ENCODE measurements at regions not wholly inside any gene's neighbourhood (a gene's known extent, or its start where the extent isn't known, plus 50 kb on each side); places are given as distances from the start of the nearest gene placed in this dataset.

DNA sequence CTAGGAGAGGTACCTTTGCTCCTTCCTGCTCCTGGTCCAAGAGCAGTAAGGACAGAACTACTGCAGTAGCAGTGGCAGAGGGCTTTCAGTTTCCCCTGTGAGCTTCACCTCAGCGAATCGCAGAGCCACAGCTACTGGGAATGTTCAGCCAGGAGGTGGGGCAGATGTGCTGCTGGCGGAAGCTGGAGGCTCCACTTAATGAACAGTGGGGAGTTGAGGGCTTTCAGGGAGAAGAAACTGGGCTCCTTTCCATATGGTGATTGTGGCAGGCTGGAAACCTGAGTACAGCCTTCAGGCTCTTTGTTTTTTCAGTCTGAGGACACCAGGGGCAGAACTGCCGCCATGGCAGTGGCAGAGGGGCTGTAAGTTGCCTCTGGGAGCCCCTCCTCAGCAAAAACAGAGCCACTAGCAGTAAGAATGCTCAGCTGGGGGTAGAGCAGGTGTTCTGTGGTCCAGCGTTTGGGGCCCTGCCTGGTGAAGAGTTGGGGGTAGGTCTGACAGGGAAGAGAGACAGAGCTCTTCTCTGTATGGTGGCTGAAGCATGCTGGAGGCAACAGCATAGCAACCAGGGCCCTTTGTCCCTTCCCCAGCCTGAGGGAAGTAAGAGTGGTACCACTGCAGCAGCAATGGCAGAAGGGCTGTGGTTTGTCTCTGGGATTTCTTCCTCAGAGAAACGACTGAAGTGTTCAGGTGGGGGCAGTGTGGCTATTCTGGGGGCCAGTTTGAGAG is 106.0 kb upstream of the GRXCR1 start:
- no peaks in the 10 kb centered on the region for H3K27me3 Mint-ChIP-seq (ENCODE audit: low read depth)
- peaks cover 5% of the 10 kb centered on the region for H3K9me3 Mint-ChIP-seq
- H3K36me3 Mint-ChIP-seq (ENCODE audit: low read depth), result no peaks in the 10 kb centered on the region
- no peak overlapping the region for H3K27ac Mint-ChIP-seq (ENCODE audit: unreplicated experiment)
- H3K4me1 Mint-ChIP-seq, result no peaks in the 10 kb centered on the region
- TF ChIP-seq, protein P1, sequence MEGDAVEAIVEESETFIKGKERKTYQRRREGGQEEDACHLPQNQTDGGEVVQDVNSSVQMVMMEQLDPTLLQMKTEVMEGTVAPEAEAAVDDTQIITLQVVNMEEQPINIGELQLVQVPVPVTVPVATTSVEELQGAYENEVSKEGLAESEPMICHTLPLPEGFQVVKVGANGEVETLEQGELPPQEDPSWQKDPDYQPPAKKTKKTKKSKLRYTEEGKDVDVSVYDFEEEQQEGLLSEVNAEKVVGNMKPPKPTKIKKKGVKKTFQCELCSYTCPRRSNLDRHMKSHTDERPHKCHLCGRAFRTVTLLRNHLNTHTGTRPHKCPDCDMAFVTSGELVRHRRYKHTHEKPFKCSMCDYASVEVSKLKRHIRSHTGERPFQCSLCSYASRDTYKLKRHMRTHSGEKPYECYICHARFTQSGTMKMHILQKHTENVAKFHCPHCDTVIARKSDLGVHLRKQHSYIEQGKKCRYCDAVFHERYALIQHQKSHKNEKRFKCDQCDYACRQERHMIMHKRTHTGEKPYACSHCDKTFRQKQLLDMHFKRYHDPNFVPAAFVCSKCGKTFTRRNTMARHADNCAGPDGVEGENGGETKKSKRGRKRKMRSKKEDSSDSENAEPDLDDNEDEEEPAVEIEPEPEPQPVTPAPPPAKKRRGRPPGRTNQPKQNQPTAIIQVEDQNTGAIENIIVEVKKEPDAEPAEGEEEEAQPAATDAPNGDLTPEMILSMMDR (conservative IDR thresholded peaks at IDR 0.05), result no peak
- DNase-seq (ENCODE audit: low read depth, low spot score), result no peak
- no peak overlapping the region for H3K4me3 Mint-ChIP-seq

DNA sequence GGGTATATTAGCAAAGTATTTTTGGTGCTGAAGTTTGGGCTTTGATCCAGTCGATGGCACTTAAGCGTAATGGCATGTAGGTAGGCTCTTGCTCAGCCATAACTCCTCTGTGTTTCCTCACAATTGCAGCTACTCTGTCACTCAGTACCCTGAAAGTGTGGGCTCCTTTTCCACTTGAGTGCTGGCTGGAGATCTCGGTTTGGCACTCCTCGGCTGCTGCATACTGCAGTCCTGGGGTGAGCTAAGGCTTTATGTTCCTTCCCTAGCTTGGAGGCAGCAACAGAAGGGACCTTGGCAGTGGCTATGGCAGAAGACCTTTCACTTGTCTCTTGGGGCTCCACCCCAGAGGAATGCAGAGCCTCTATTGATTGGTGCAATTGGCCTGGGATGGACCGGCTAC is 106.7 kb upstream of the GRXCR1 start:
- no peak overlapping the region for H3K27ac Mint-ChIP-seq (ENCODE audit: unreplicated experiment)
- peaks cover 5% of the 10 kb centered on the region for H3K9me3 Mint-ChIP-seq
- H3K4me3 Mint-ChIP-seq, result no peak overlapping the region
- H3K36me3 Mint-ChIP-seq (ENCODE audit: low read depth), result no peaks in the 10 kb centered on the region
- no peak for DNase-seq (ENCODE audit: low read depth, low spot score)
- H3K27me3 Mint-ChIP-seq (ENCODE audit: low read depth), result no peaks in the 10 kb centered on the region
- TF ChIP-seq, protein P1 (conservative IDR thresholded peaks at IDR 0.05), result no peak
- H3K4me1 Mint-ChIP-seq, result no peaks in the 10 kb centered on the region

DNA sequence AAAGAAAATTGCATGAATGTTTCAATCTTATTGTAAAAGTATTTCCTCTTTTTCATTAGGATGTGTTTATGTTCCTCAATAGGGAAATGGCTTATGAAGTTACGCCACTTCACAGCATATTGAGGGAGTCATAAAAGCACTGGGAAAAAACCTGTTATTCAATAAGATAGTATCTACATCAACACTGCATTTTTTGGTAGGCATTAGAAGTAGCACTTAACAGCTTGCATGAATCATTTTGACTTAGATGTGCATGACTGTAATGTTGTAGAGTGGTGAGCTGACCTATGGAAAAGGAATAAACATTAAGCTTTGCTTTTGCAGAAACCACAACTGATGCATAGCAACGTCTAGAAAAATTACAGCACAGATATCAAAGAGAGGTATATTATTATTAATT is 111.2 kb upstream of the GRXCR1 start:
- Mint-ChIP-seq H3K36me3 (ENCODE audit: low read depth) (no peaks in the 10 kb centered on the region), H3K27ac (ENCODE audit: unreplicated experiment) (no peak overlapping the region), H3K4me1 (no peaks in the 10 kb centered on the region), H3K9me3 (peaks cover 5% of the 10 kb centered on the region), H3K4me3 (no peak overlapping the region), H3K27me3 (ENCODE audit: low read depth) (no peaks in the 10 kb centered on the region)
- DNase-seq (ENCODE audit: low read depth, low spot score), result no peak
- TF ChIP-seq, protein P1 (conservative IDR thresholded peaks at IDR 0.05), result no peak

DNA sequence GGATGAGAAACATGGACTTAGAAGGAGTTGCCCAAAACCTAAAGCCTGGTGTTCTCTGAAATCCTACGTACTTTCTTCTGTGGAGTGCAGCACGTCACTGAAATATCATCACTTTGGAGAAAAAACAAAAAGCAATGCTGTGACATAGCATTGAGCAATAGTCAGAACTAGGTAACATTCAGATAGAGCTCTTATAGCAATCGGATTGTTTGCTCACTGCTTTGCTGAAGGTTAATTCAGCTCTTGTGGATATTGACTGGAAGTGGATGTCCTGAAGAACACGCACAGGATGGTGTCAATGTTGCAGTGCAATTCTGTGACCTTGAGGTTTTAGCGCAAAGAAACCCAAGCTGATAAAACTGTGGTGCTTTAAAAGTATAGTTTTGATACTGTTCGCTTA is 114.2 kb upstream of the GRXCR1 start:
- H3K4me3 Mint-ChIP-seq, result no peak overlapping the region
- no peak for DNase-seq (ENCODE audit: low read depth, low spot score)
- H3K9me3 Mint-ChIP-seq, result peaks cover under 1% of the 10 kb centered on the region
- no peak overlapping the region for H3K27ac Mint-ChIP-seq (ENCODE audit: unreplicated experiment)
- no peaks in the 10 kb centered on the region for H3K27me3 Mint-ChIP-seq (ENCODE audit: low read depth)
- H3K36me3 Mint-ChIP-seq (ENCODE audit: low read depth), result no peaks in the 10 kb centered on the region
- TF ChIP-seq, protein P1 (conservative IDR thresholded peaks at IDR 0.05), result no peak
- H3K4me1 Mint-ChIP-seq, result no peaks in the 10 kb centered on the region

DNA sequence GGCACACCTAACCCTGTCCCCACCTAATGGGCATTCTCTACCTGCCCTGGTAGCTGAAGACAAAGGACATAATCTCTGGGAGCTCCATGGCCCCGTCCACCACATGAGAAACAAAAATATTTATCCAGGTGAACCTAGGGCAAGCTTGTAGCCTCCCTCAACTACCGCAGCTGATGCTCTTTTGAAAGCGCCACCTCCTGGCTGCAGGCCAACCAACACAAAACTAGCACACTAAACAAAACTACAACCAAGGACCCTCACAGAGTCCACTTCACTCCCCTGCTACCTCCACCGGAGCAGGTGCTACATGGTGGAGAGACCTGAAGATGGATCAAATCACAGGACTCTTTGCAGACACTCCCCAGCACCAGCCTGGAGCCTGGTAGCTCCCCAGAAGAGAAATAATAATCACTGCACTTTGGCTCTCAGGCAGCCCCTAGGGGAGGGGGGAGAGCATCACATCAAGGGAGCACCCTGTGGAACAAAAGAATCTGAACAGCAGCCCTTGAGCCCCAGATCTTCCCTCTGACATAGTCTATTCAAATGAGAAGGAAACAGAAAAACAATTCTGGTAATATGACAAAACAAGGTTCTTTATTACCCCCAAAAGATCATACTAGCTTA is 111.3 kb upstream of the ATP8A1 start:
- Mint-ChIP-seq H3K9me3 (peaks cover 9% of the 10 kb centered on the region), H3K27ac (ENCODE audit: unreplicated experiment) (no peak overlapping the region), H3K4me3 (no peak overlapping the region), H3K4me1 (no peaks in the 10 kb centered on the region), H3K27me3 (ENCODE audit: low read depth) (no peaks in the 10 kb centered on the region), H3K36me3 (ENCODE audit: low read depth) (no peaks in the 10 kb centered on the region)
- TF ChIP-seq, protein P1 (conservative IDR thresholded peaks at IDR 0.05), result peak; percentile 17
- no peak for DNase-seq (ENCODE audit: low read depth, low spot score)

All from neural crest cell (in vitro differentiated cells).